GM12878 (cell line): ENCODE measurements at regions not wholly inside any gene's neighbourhood (a gene's known extent, or its start where the extent isn't known, plus 50 kb on each side); places are given as distances from the start of the nearest gene placed in this dataset.

Source experiments
- ATAC-seq: fragments of 200-7000 bp; cut with Tn5 transposase; 3 replicates; pipeline ENCODE4 v1.9.1; 2020; ENCODE audit warnings: mild to moderate bottlenecking, moderate library complexity
- BruUV-seq: library from RNA; stranded (reverse); fragments of 400-500 nt; replicated peaks from 2 replicates; lab custom pipeline; 2021; lab: Mats Ljungman, UMichigan
- CTCF ChIA-PET: fragments of 300-600 bp; sonication (Branson Sonifier 250); formaldehyde crosslinking; extraction: SDS; loops from one replicate; lab custom pipeline; 2021; ENCODE audit warnings: inconsistent platforms; lab: Yijun Ruan, JAX
- POLR2A ChIA-PET: fragments of 350-600 bp; formaldehyde crosslinking; extraction: SDS; loops from one replicate; lab custom pipeline; 2021; ENCODE audit warnings: inconsistent platforms; lab: Charles Lee
- RAD21 ChIA-PET: fragments of 300-600 bp; sonication (Branson Sonifier 250); formaldehyde crosslinking; loops from one replicate; lab custom pipeline; 2023; ENCODE audit warnings: antibody characterized with exemption; ENCODE audit not compliant: unreplicated experiment; lab: Charles Lee
- SMC1A ChIA-PET: fragments of 300-600 bp; sonication (Branson Sonifier 250); formaldehyde crosslinking; loops from one replicate; lab custom pipeline; 2023; ENCODE audit not compliant: unreplicated experiment, uncharacterized antibody; lab: Charles Lee
- DNase-seq: peaks from one replicate; pipeline ENCODE4 v3.0.0-alpha.2; 2011; ENCODE audit warnings: low read depth, low spot score
- FAIRE-seq: peaks from 3 replicates; lab custom pipeline; 2011; peaks lifted over from hg19 to GRCh38; lab: Jason Lieb, UNC
- H2AFZ ChIP-seq: 2 replicates; pipeline ENCODE4 v1.6.0; 2011; ENCODE audit warnings: low read depth, low read length, control low read depth; ENCODE audit not compliant: control insufficient read depth
- H3K27ac ChIP-seq: 2 replicates; pipeline ENCODE4 v1.5.1; 2011; ENCODE audit warnings: control low read depth; ENCODE audit not compliant: control insufficient read depth, insufficient read depth
- H3K27me3 ChIP-seq, 2 experiments: replicated peaks in 1 of 2; 2 replicates each; pipeline versions ENCODE4 v1.6.0 to v1.6.1; 2011; ENCODE audit warnings: low read length in 1 of 2; ENCODE audit not compliant: control insufficient read depth in 2 of 2, insufficient read depth in 2 of 2
- H3K36me3 ChIP-seq, 2 experiments: 2 replicates each; pipeline ENCODE4 v1.5.1; 2011; ENCODE audit warnings: low read length in 1 of 2; ENCODE audit not compliant: control insufficient read depth in 2 of 2, insufficient read depth in 2 of 2
- H3K4me1 ChIP-seq: 2 replicates; pipeline ENCODE4 v1.6.1; 2011; ENCODE audit warnings: mild to moderate bottlenecking, low read length, moderate library complexity, mixed read lengths; ENCODE audit not compliant: control insufficient read depth, insufficient read depth
- H3K4me2 ChIP-seq: 2 replicates; pipeline ENCODE4 v1.6.0; 2011; ENCODE audit warnings: control low read depth; ENCODE audit not compliant: control insufficient read depth, insufficient read depth
- H3K4me3 ChIP-seq: fragments of 200-600 bp; sonication (generic); 2 replicates; pipeline ENCODE4 v1.5.1; 2016
- H3K79me2 ChIP-seq: 2 replicates; pipeline ENCODE4 v1.6.0; 2011; ENCODE audit warnings: low read length; ENCODE audit not compliant: control insufficient read depth, insufficient read depth
- H3K9ac ChIP-seq: 2 replicates; pipeline ENCODE4 v1.8.0; 2011; ENCODE audit warnings: low read length, control low read depth, mixed read lengths; ENCODE audit not compliant: control insufficient read depth, insufficient read depth
- H3K9me3 ChIP-seq: replicated peaks from 3 replicates; pipeline ENCODE4 v1.5.1; 2011; ENCODE audit warnings: mild to moderate bottlenecking, low read length; ENCODE audit not compliant: control insufficient read depth, insufficient read depth
- H4K20me1 ChIP-seq: 2 replicates; pipeline ENCODE4 v1.6.0; 2011; ENCODE audit not compliant: control insufficient read depth, insufficient read depth
- ATF7 ChIP-seq: fragments of 450-650 bp; IDR thresholded peaks from 2 replicates; pipeline ENCODE4 v1.6.1; 2016; ENCODE audit warnings: low read depth, mild to moderate bottlenecking
- EGR1 ChIP-seq, 2 experiments: IDR thresholded peaks; 1 replicate in 1 of 2; 2 replicates in 1 of 2; pipeline ENCODE4 v1.6.1; 2011 to 2012; ENCODE audit warnings: low read depth in 2 of 2, low read length in 2 of 2, borderline replicate concordance in 1 of 2, mild to moderate bottlenecking in 1 of 2, moderate library complexity in 1 of 2
- ELK1 ChIP-seq: IDR thresholded peaks from 2 replicates; pipeline ENCODE4 v1.6.1; 2012; ENCODE audit warnings: low read depth, low read length, improper control_type of control experiment
- ETV6 ChIP-seq, 2 experiments: fragments of 450-650 bp in 1 of 2; IDR thresholded peaks in 1 of 2; conservative IDR thresholded peaks in 1 of 2; 2 replicates each; pipeline ENCODE4 v1.6.1; 2014; ENCODE audit warnings: antibody characterized with exemption in 1 of 2, borderline replicate concordance in 1 of 2, low read depth in 1 of 2, mild to moderate bottlenecking in 1 of 2, moderate library complexity in 1 of 2
- IRF4 ChIP-seq: IDR thresholded peaks from 2 replicates; pipeline ENCODE4 v1.6.1; 2011; ENCODE audit warnings: low read depth, low read length
- KAT2A ChIP-seq: conservative IDR thresholded peaks from 2 replicates; pipeline ENCODE4 v1.6.1; 2011; ENCODE audit warnings: low read depth, low read length; ENCODE audit not compliant: control insufficient read depth
- MLLT1 ChIP-seq: fragments of 450-650 bp; IDR thresholded peaks from 2 replicates; pipeline ENCODE4 v1.6.1; 2016; ENCODE audit warnings: mild to moderate bottlenecking
- NKRF ChIP-seq: fragments of 450-650 bp; conservative IDR thresholded peaks from 2 replicates; pipeline ENCODE4 v1.6.1; 2017; ENCODE audit warnings: mild to moderate bottlenecking, moderate library complexity
- POLR2AphosphoS2 ChIP-seq: IDR thresholded peaks from 2 replicates; pipeline ENCODE4 v1.6.1; 2011; ENCODE audit warnings: low read depth, mild to moderate bottlenecking, low read length, improper control_type of control experiment, moderate library complexity
- WGBS: methylation state at CpG from one replicate; pipeline ENCODE4 v1.1.6; 2016; ENCODE audit warnings: low lambda C conversion rate; ENCODE audit not compliant: insufficient replicate concordance, insufficient coverage; ENCODE audit errors: missing lambda C conversion rate; 5-methylcytosine and 5-hydroxymethylcytosine counted together
- in situ Hi-C: fragments of 300-500 bp; cut with MboI; formaldehyde crosslinking; loops from 9 replicates; pipeline ENCODE4 v1.14.3; 2018; ENCODE audit warnings: mixed read lengths
- intact Hi-C: fragments of 100-400 bp; cut with micrococcal nuclease; formaldehyde crosslinking; loops from one replicate; pipeline ENCODE4 v1.14.2; 2022; ENCODE audit not compliant: unreplicated experiment

GRCh38 chr9:96164268-96164683 is 137.7 kb downstream of the HSD17B3 start:
- Histone ChIP-seq H3K4me1 (no peaks in the 10 kb centered on the region), H3K4me3 (no peak overlapping the region), H3K27me3 (no peaks in the 10 kb centered on the region), H3K9ac (no peak overlapping the region), H4K20me1 (no peaks in the 10 kb centered on the region), H3K27ac (no peak overlapping the region), H2AFZ (no peak overlapping the region), H3K4me2 (no peak overlapping the region), H3K36me3 (no peaks in the 10 kb centered on the region), H3K79me2 (no peaks in the 10 kb centered on the region), H3K9me3 (no peaks in the 10 kb centered on the region; the same call in 2 of the 3 replicates)
- intact Hi-C loops = no loop called here
- no peak for ATAC-seq
- FAIRE-seq = no peak
- no peak for DNase-seq
- no peak for TF ChIP-seq ELK1
- no peak for TF ChIP-seq ATF7
- no peak for TF ChIP-seq EGR1 (IDR thresholded peaks at IDR 0.05; ENCODE audit: borderline replicate concordance in 1 of 2, low read depth in 2 of 2, low read length in 2 of 2)
- TF ChIP-seq KAT2A = no peak
- TF ChIP-seq ETV6 (conservative IDR thresholded peaks at IDR 0.05 in 1 of 2, IDR thresholded peaks at IDR 0.05 in 1 of 2; ENCODE audit: borderline replicate concordance in 1 of 2, low read depth in 1 of 2) = no peak
- no peak for TF ChIP-seq NKRF
- TF ChIP-seq MLLT1 = no peak
- TF ChIP-seq IRF4 = no peak
- no peak for TF ChIP-seq POLR2AphosphoS2
- in situ Hi-C loops = no loop called here
- ChIA-PET POLR2A (no interaction called here), RAD21 (no interaction called here), SMC1A (no interaction called here), CTCF (interaction anchor here (0.6 kb wide), 1 partner anchor 27 kb away, joined by 3 read pairs; no protein-coding TSS in a partner anchor)
- no TSS peak for BruUV-seq
- WGBS = 72% methylated on average over 9 of the region's 11 CpGs
